ENCODE measurements at regions not wholly inside any gene's neighbourhood (a gene's known extent, or its start where the extent isn't known, plus 50 kb on each side); places are given as distances from the start of the nearest gene placed in this dataset.

GRCh38 chr10:30117812-30118501 is 58.6 kb upstream of the JCAD start:
- Mint-ChIP-seq H3K9me3 (no peaks in the 10 kb centered on the region), H3K27ac (no peak overlapping the region), H3K36me3 (ENCODE audit: low read depth) (0 out of 2 replicates have a peak, but pooled peaks cover 5% of the 10 kb centered on the region), H3K4me1 (ENCODE audit: low read depth) (peaks cover 10% of the 10 kb centered on the region; the same call in 1 of the 2 replicates), H3K4me3 (no peak overlapping the region), H3K27me3 (ENCODE audit: insufficient read depth) (peaks cover 31% of the 10 kb centered on the region)
- DNase-seq: no peak
- no peak for TF ChIP-seq CTCF (IDR thresholded peaks at IDR 0.05)

DNA sequence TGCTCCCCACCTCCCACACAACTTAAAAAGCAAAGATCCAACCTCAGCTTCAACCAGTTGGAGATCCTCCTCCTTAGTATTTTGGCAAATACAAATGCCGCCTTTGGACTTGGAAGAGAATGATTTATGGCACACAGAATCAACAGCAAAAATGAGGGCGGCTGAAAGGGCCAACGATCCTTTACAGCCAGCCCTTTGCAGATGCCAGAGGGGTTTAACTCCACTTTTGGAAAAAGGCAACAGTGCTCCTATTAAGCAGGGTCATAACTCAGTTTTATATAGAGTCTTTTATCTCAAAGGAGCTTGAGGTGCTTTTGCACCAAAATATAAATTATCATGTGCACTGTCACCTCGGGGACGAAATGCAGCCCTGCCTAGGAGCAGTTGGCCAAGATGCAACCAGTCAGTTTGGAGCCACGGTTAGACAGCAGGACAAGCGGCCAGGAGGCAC is 56.7 kb upstream of the JCAD start:
- no peak for DNase-seq
- Mint-ChIP-seq H3K27ac (no peak overlapping the region), H3K36me3 (ENCODE audit: low read depth) (0 out of 2 replicates have a peak, but pooled peaks cover under 1% of the 10 kb centered on the region), H3K27me3 (ENCODE audit: insufficient read depth) (peaks cover 29% of the 10 kb centered on the region), H3K9me3 (no peaks in the 10 kb centered on the region), H3K4me1 (ENCODE audit: low read depth) (peaks cover 20% of the 10 kb centered on the region), H3K4me3 (no peak overlapping the region)
- TF ChIP-seq CTCF (IDR thresholded peaks at IDR 0.05): no peak

DNA sequence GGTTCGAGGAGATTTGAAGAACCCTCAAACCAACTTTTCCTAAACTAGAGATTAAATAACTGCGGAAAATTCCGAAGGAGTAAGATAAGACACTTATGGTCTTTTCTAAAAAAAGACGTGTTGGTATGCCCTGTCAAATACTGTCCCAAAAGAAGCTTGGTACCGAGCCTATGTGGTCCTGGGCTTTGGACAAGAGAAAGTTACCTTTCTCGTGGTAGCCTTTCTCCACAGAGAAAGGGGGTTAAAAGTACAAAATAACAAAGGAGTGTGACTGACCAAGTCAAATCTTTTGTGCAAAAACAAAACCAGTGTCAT is 56.2 kb upstream of the JCAD start:
- no peaks in the 10 kb centered on the region for H3K36me3 Mint-ChIP-seq (ENCODE audit: low read depth)
- peaks cover 22% of the 10 kb centered on the region for H3K4me1 Mint-ChIP-seq (ENCODE audit: low read depth)
- no peak for DNase-seq
- TF ChIP-seq CTCF (IDR thresholded peaks at IDR 0.05): no peak
- H3K4me3 Mint-ChIP-seq: no peak overlapping the region
- no peak overlapping the region for H3K27ac Mint-ChIP-seq
- H3K9me3 Mint-ChIP-seq: no peaks in the 10 kb centered on the region; the same call in 1 of the 2 replicates
- H3K27me3 Mint-ChIP-seq (ENCODE audit: insufficient read depth): peaks cover 27% of the 10 kb centered on the region

GRCh38 chr10:30114881-30115625 is 55.7 kb upstream of the JCAD start:
- Mint-ChIP-seq H3K27me3 (ENCODE audit: insufficient read depth) (peaks cover 27% of the 10 kb centered on the region), H3K4me3 (no peak overlapping the region), H3K4me1 (ENCODE audit: low read depth) (peaks cover 22% of the 10 kb centered on the region), H3K36me3 (ENCODE audit: low read depth) (peaks cover 2% of the 10 kb centered on the region; the same call in 1 of the 2 replicates), H3K27ac (no peak overlapping the region), H3K9me3 (no peaks in the 10 kb centered on the region; the same call in 1 of the 2 replicates)
- TF ChIP-seq CTCF (IDR thresholded peaks at IDR 0.05): no peak
- no peak for DNase-seq

- no peaks in the 10 kb centered on the region; the same call in 1 of the 2 replicates for H3K9me3 Mint-ChIP-seq
- H3K27me3 Mint-ChIP-seq (ENCODE audit: insufficient read depth): peaks cover 27% of the 10 kb centered on the region
- H3K36me3 Mint-ChIP-seq (ENCODE audit: low read depth): peaks cover 7% of the 10 kb centered on the region; the same call in 1 of the 2 replicates
- H3K4me3 Mint-ChIP-seq: no peak overlapping the region
- no peak for DNase-seq
- TF ChIP-seq CTCF (IDR thresholded peaks at IDR 0.05): no peak
- no peak overlapping the region for H3K27ac Mint-ChIP-seq
- peaks cover 22% of the 10 kb centered on the region for H3K4me1 Mint-ChIP-seq (ENCODE audit: low read depth)
Measured at GRCh38 chr10:30114401-30114800, 55.0 kb upstream of the JCAD start.
